Hematopoietic multipotent progenitor cell treated with erythropoietin and hydrocortisone succinate and interleukin-3 and kit ligand, for 17 days (in vitro differentiated cells): ENCODE measurements at regions not wholly inside any gene's neighbourhood (a gene's known extent, or its start where the extent isn't known, plus 50 kb on each side); places are given as distances from the start of the nearest gene placed in this dataset.
"Not testable (repeated sequence)": the region's sequence is repeated elsewhere in the genome, so short reads cannot be mapped to it uniquely, and the experiment has no call there.

ENCODE experiments used
- DNase-seq: peaks from one replicate; pipeline ENCODE4 v3.0.0-alpha.2; 2015; ENCODE audit warnings: low spot score

- no peak for DNase-seq
These were observed 142.9 kb upstream of the ZSWIM2 start for GRCh38 chr2:186991766-186992417.

- no peak for DNase-seq
These were observed 136.0 kb upstream of the ZSWIM2 start for GRCh38 chr2:186984966-186985365.

- no peak for DNase-seq
These were observed 135.5 kb upstream of the ZSWIM2 start for GRCh38 chr2:186984481-186984880.

- no peak for DNase-seq
These were observed 132.0 kb upstream of the ZSWIM2 start for GRCh38 chr2:186980787-186981550.

- DNase-seq, result no peak
These were observed 131.1 kb upstream of the ZSWIM2 start for GRCh38 chr2:186980117-186980442.

GRCh38 chr2:186979439-186980116 lies 130.6 kb upstream of the ZSWIM2 start:
- no peak for DNase-seq

- DNase-seq, result no peak
These were observed 128.6 kb upstream of the ZSWIM2 start for GRCh38 chr2:186977433-186978045.

GRCh38 chr2:186976329-186976728 lies 127.4 kb upstream of the ZSWIM2 start:
- DNase-seq, result no peak

- no peak for DNase-seq
These were observed 123.5 kb upstream of the ZSWIM2 start for GRCh38 chr2:186972281-186972970.

GRCh38 chr2:186968277-186968676 lies 119.3 kb upstream of the ZSWIM2 start:
- no peak for DNase-seq

- DNase-seq, result no peak
These were observed 117.0 kb upstream of the ZSWIM2 start for GRCh38 chr2:186966015-186966414.

- no peak for DNase-seq
These were observed 113.2 kb upstream of the ZSWIM2 start for GRCh38 chr2:186962085-186962747.

- DNase-seq, result not testable (repeated sequence)
These were observed 111.3 kb upstream of the ZSWIM2 start for GRCh38 chr2:186960241-186960640.

GRCh38 chr2:186959486-186959885 lies 110.5 kb upstream of the ZSWIM2 start:
- DNase-seq, result no peak

GRCh38 chr2:186950694-186951093 lies 101.7 kb upstream of the ZSWIM2 start:
- no peak for DNase-seq

GRCh38 chr2:186949726-186950256 lies 100.8 kb upstream of the ZSWIM2 start:
- DNase-seq, result no peak

- DNase-seq, result no peak
These were observed 98.5 kb upstream of the ZSWIM2 start for GRCh38 chr2:186947516-186947915.

GRCh38 chr2:186946896-186947467 lies 98.0 kb upstream of the ZSWIM2 start:
- DNase-seq, result no peak

GRCh38 chr2:186941853-186942252 lies 92.9 kb upstream of the ZSWIM2 start:
- no peak for DNase-seq

GRCh38 chr2:186940463-186940862 lies 91.5 kb upstream of the ZSWIM2 start:
- DNase-seq, result no peak

- DNase-seq, result no peak
These were observed 85.5 kb upstream of the ZSWIM2 start for GRCh38 chr2:186934420-186934819.
